SJSA1 (cell line): ENCODE measurements at regions not wholly inside any gene's neighbourhood (a gene's known extent, or its start where the extent isn't known, plus 50 kb on each side); places are given as distances from the start of the nearest gene placed in this dataset.

Experiments used
- DNase-seq, 2 experiments: peaks; one replicate each; pipeline ENCODE4 v3.0.0-alpha.2; 2015 to 2020; ENCODE audit warnings: low spot score in 2 of 2, low read depth in 1 of 2
- H3K27ac ChIP-seq: fragments of 250-450 bp; sonication (Bioruptor Pico); 2 replicates; pipeline ENCODE4 v1.5.1; 2020; ENCODE audit warnings: mild to moderate bottlenecking, moderate library complexity
- H3K27me3 ChIP-seq: fragments of 250-450 bp; sonication (Bioruptor Pico); replicated peaks from 2 replicates; pipeline ENCODE4 v1.5.1; 2020; ENCODE audit warnings: mild to moderate bottlenecking, moderate library complexity
- H3K36me3 ChIP-seq: fragments of 250-450 bp; sonication (Bioruptor Pico); 2 replicates; pipeline ENCODE4 v1.5.1; 2020; ENCODE audit warnings: mild to moderate bottlenecking
- H3K4me1 ChIP-seq: fragments of 250-450 bp; sonication (Bioruptor Pico); replicated peaks from 2 replicates; pipeline ENCODE4 v1.6.1; 2021; ENCODE audit warnings: mild to moderate bottlenecking
- H3K4me3 ChIP-seq: fragments of 250-450 bp; sonication (Bioruptor Pico); 2 replicates; pipeline ENCODE4 v1.5.1; 2020; ENCODE audit warnings: mild to moderate bottlenecking
- H3K9me3 ChIP-seq: fragments of 250-450 bp; sonication (Bioruptor Pico); replicated peaks from 2 replicates; pipeline ENCODE4 v1.5.1; 2020; ENCODE audit warnings: mild to moderate bottlenecking

GRCh38 chr16:85557971-85558657 is 55.0 kb upstream of the GSE1 start:
- Histone ChIP-seq H3K27me3 (no peaks in the 10 kb centered on the region), H3K4me3 (no peak overlapping the region), H3K9me3 (no peaks in the 10 kb centered on the region), H3K27ac (no peak overlapping the region), H3K4me1 (peaks cover 25% of the 10 kb centered on the region), H3K36me3 (peaks cover 4% of the 10 kb centered on the region)
- no peak for DNase-seq

GRCh38 chr16:85560932-85561247 is 52.2 kb upstream of the GSE1 start:
- Histone ChIP-seq H3K36me3 (no peaks in the 10 kb centered on the region; the same call in none of the 2 replicates), H3K4me1 (peaks cover 12% of the 10 kb centered on the region), H3K27ac (no peak overlapping the region), H3K27me3 (no peaks in the 10 kb centered on the region), H3K4me3 (no peak overlapping the region), H3K9me3 (no peaks in the 10 kb centered on the region)
- no peak for DNase-seq

GRCh38 chr16:85561248-85562092 is 51.7 kb upstream of the GSE1 start:
- H3K4me1 ChIP-seq = peaks cover 12% of the 10 kb centered on the region
- H3K4me3 ChIP-seq = no peak overlapping the region
- no peaks in the 10 kb centered on the region; the same call in 1 of the 2 replicates for H3K36me3 ChIP-seq
- H3K27me3 ChIP-seq = no peaks in the 10 kb centered on the region
- H3K27ac ChIP-seq = no peak overlapping the region
- H3K9me3 ChIP-seq = no peaks in the 10 kb centered on the region
- DNase-seq = no peak

- Histone ChIP-seq H3K9me3 (no peaks in the 10 kb centered on the region), H3K4me3 (no peak overlapping the region), H3K4me1 (peaks cover 8% of the 10 kb centered on the region), H3K36me3 (no peaks in the 10 kb centered on the region; the same call in 1 of the 2 replicates), H3K27me3 (no peaks in the 10 kb centered on the region), H3K27ac (no peak overlapping the region)
- DNase-seq = no peak
Measured at GRCh38 chr16:85562093-85562786, 50.9 kb upstream of the GSE1 start.

GRCh38 chr16:85563034-85563433 is 50.1 kb upstream of the GSE1 start:
- Histone ChIP-seq H3K27me3 (no peaks in the 10 kb centered on the region), H3K36me3 (no peaks in the 10 kb centered on the region; the same call in 1 of the 2 replicates), H3K4me3 (no peak overlapping the region), H3K27ac (no peak overlapping the region), H3K4me1 (peaks cover 3% of the 10 kb centered on the region; the same call in 1 of the 2 replicates), H3K9me3 (no peaks in the 10 kb centered on the region)
- DNase-seq = no peak
